ENCODE measurements at regions not wholly inside any gene's neighbourhood (a gene's known extent, or its start where the extent isn't known, plus 50 kb on each side); places are given as distances from the start of the nearest gene placed in this dataset.

GRCh38 chr15:37368961-37369360 lies 268.6 kb upstream of the MEIS2 start:
- Histone ChIP-seq H3K9me3 (no peaks in the 10 kb centered on the region), H3K4me1 (no peaks in the 10 kb centered on the region), H3K4me2 (no peak overlapping the region), H3K27ac (no peak overlapping the region), H3K4me3 (no peak overlapping the region)
- no peak for DNase-seq (ENCODE audit: low read depth in 1 of 2, low spot score in 1 of 2)
- 3% methylated on average over 4 of the region's 4 CpGs for WGBS (ENCODE audit: missing lambda C conversion rate)
- ChIA-PET POLR2A (no interaction called here), CTCF (no interaction called here)
- no peak for TF ChIP-seq FOSL2 (IDR thresholded peaks at IDR 0.05)
- no peak for TF ChIP-seq FOSL2 (CRISPR knock-in tag; IDR thresholded peaks at IDR 0.05)
- no peak for TF ChIP-seq HEYL (CRISPR knock-in tag; IDR thresholded peaks at IDR 0.05)
- no peak for TF ChIP-seq CHD2 (IDR thresholded peaks at IDR 0.05; ENCODE audit: low read length, partially characterized antibody)
- no peak for TF ChIP-seq EHF (CRISPR knock-in tag; IDR thresholded peaks at IDR 0.05)
- TF ChIP-seq MAZ (IDR thresholded peaks at IDR 0.05; ENCODE audit: borderline replicate concordance, low read depth, low read length): no peak
- no peak for TF ChIP-seq MAFK (IDR thresholded peaks at IDR 0.05; ENCODE audit: partially characterized antibody)
- no peak for TF ChIP-seq RAD21 (conservative IDR thresholded peaks at IDR 0.05 in 1 of 2, IDR thresholded peaks at IDR 0.05 in 1 of 2)
- no peak for TF ChIP-seq BHLHE40 (IDR thresholded peaks at IDR 0.05; ENCODE audit: low read depth, low read length)
- TF ChIP-seq EHMT2 (IDR thresholded peaks at IDR 0.05; ENCODE audit: low read depth): no peak
- TF ChIP-seq FOSB (CRISPR knock-in tag; IDR thresholded peaks at IDR 0.05): no peak
- TF ChIP-seq ZFP36 (IDR thresholded peaks at IDR 0.05; ENCODE audit: borderline replicate concordance, partially characterized antibody): no peak
- no peak for TF ChIP-seq HES2 (IDR thresholded peaks at IDR 0.05)
- TF ChIP-seq GATA3 (IDR thresholded peaks at IDR 0.05; ENCODE audit: borderline replicate concordance): no peak
- TF ChIP-seq POLR2A (IDR thresholded peaks at IDR 0.05; ENCODE audit: low read length): no peak
- no peak for FAIRE-seq
- no peak for ATAC-seq

GRCh38 chr15:37370941-37371340 lies 270.6 kb upstream of the MEIS2 start:
- FAIRE-seq: no peak
- no peak for DNase-seq (ENCODE audit: low read depth in 1 of 2, low spot score in 1 of 2)

GRCh38 chr15:37372064-37372463 lies 271.7 kb upstream of the MEIS2 start:
- FAIRE-seq (no peak), DNase-seq (ENCODE audit: low read depth in 1 of 2, low spot score in 1 of 2) (no peak)
- H3K4me2 ChIP-seq: no peak overlapping the region
- TF ChIP-seq REST (IDR thresholded peaks at IDR 0.05): no peak
- TF ChIP-seq CBX8 (IDR thresholded peaks at IDR 0.05): no peak
- no peak for TF ChIP-seq MAX (IDR thresholded peaks at IDR 0.05)
- no peak for TF ChIP-seq ZNF302 (CRISPR knock-in tag; IDR thresholded peaks at IDR 0.05)
- TF ChIP-seq POLR2AphosphoS2 (conservative IDR thresholded peaks at IDR 0.05; ENCODE audit: low read length): no peak
- no peak for TF ChIP-seq RCOR1 (IDR thresholded peaks at IDR 0.05; ENCODE audit: low read depth, low read length)
- TF ChIP-seq ZC3H11A (IDR thresholded peaks at IDR 0.05): no peak
- no peak for TF ChIP-seq NFE2L2 (conservative IDR thresholded peaks at IDR 0.05; ENCODE audit: low read length)
- no peak for TF ChIP-seq MAFK (IDR thresholded peaks at IDR 0.05; ENCODE audit: partially characterized antibody)
- no peak for TF ChIP-seq POLR2A (IDR thresholded peaks at IDR 0.05; ENCODE audit: low read length)
- no peak for TF ChIP-seq GATA3 (IDR thresholded peaks at IDR 0.05; ENCODE audit: borderline replicate concordance)
- no peak for TF ChIP-seq BCL3 (IDR thresholded peaks at IDR 0.05)
- TF ChIP-seq CEBPB (IDR thresholded peaks at IDR 0.05): no peak

More at GRCh38 chr15:37370941-37371340, 270.6 kb upstream of the MEIS2 start:
- TF ChIP-seq USF2 (IDR thresholded peaks at IDR 0.05) (no peak), CBX2 (IDR thresholded peaks at IDR 0.05; ENCODE audit: borderline replicate concordance, low read depth) (no peak), E2F6 (IDR thresholded peaks at IDR 0.05; ENCODE audit: borderline replicate concordance, low read depth) (no peak), HOXB5 (CRISPR knock-in tag; IDR thresholded peaks at IDR 0.05) (no peak)
- Histone ChIP-seq H3K9me3 (no peaks in the 10 kb centered on the region), H3K4me3 (no peak overlapping the region), H3K27ac (no peak overlapping the region), H3K4me2 (no peak overlapping the region), H3K4me1 (no peaks in the 10 kb centered on the region)
- ChIA-PET CTCF (no interaction called here), POLR2A (no interaction called here)
- ATAC-seq: no peak
- WGBS (ENCODE audit: missing lambda C conversion rate): 3% methylated on average over 2 of the region's 2 CpGs

More at GRCh38 chr15:37372064-37372463, 271.7 kb upstream of the MEIS2 start:
- no peaks in the 10 kb centered on the region for H3K9me3 ChIP-seq
- no peak for ATAC-seq
- ChIA-PET CTCF (no interaction called here), POLR2A (no interaction called here)
- H3K4me1 ChIP-seq: no peaks in the 10 kb centered on the region
- no peak overlapping the region for H3K27ac ChIP-seq
- no peak overlapping the region for H3K4me3 ChIP-seq
- WGBS (ENCODE audit: missing lambda C conversion rate): 0% methylated on average over 6 of the region's 6 CpGs

All from A549 (cell line).